Upper lobe of left lung (tissue), 4 donors: ENCODE measurements at regions not wholly inside any gene's neighbourhood (a gene's known extent, or its start where the extent isn't known, plus 50 kb on each side); places are given as distances from the start of the nearest gene placed in this dataset.

Experiments used
- EP300 ChIP-seq, 4 donors: sonication (generic); formaldehyde crosslinking; IDR thresholded peaks; one replicate each; pipeline ENCODE4 v1.5.1; 2017; ENCODE audit warnings: antibody characterized with exemption in 4 of 4, control low read depth in 2 of 4
- POLR2A ChIP-seq, 4 donors: fragments of 450-650 bp; IDR thresholded peaks; one replicate each; pipeline ENCODE4 v1.5.1; 2016 to 2017; ENCODE audit warnings: antibody characterized with exemption in 4 of 4, mild to moderate bottlenecking in 2 of 4
- POLR2AphosphoS5 ChIP-seq, 2 donors: sonication (generic); formaldehyde crosslinking; IDR thresholded peaks; one replicate each; pipeline ENCODE4 v1.5.1; 2017; ENCODE audit warnings: antibody characterized with exemption in 2 of 2
- TF ChIP-seq, protein P1 (sequence below), 6 experiments: fragments of 450-650 bp in 4 of 6; fragments of 200-600 bp in 2 of 6; sonication (generic) in 2 of 6; IDR thresholded peaks; one replicate each; pipeline ENCODE4 v1.5.1; 2016 to 2019; ENCODE audit warnings: antibody characterized with exemption in 6 of 6

DNA sequence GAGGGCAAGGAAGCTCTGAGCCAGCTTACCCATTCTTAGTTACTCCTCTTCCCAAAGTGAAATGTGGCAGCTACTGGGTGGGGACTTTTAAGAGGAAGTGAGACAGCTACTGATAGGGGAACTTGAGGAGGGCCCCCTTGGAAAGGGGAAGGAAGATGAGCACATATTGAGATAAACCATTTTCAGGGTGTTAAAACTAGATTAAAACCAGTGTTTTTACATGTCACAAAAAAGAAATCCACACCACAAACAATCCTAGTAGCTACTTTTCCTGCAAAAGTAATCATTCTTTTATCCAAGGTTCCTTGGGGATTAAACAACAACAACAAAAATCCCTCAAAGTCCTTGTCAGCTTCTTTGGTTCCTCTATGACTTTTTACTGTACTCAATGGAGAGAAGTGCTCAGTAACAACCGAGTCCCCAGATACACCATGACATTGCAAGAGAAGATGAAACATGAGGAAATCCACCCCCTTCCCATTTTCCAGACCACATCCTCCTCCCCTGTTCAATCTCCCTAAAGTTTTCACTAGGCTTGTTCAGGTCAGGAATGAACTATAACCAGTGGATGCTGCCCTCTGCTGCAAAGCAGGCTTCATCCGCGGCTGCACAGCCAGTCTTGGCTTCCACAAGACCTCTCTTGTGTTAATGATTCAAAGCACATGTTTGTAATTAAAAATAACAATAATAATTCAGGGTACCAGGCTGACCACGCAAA is 113.5 kb upstream of the TMEM164 start:
- TF ChIP-seq EP300 (IDR thresholded peaks at IDR 0.05) (no peak), POLR2AphosphoS5 (IDR thresholded peaks at IDR 0.05) (no peak), POLR2A (IDR thresholded peaks at IDR 0.05) (no peak)
- TF ChIP-seq, protein P1, sequence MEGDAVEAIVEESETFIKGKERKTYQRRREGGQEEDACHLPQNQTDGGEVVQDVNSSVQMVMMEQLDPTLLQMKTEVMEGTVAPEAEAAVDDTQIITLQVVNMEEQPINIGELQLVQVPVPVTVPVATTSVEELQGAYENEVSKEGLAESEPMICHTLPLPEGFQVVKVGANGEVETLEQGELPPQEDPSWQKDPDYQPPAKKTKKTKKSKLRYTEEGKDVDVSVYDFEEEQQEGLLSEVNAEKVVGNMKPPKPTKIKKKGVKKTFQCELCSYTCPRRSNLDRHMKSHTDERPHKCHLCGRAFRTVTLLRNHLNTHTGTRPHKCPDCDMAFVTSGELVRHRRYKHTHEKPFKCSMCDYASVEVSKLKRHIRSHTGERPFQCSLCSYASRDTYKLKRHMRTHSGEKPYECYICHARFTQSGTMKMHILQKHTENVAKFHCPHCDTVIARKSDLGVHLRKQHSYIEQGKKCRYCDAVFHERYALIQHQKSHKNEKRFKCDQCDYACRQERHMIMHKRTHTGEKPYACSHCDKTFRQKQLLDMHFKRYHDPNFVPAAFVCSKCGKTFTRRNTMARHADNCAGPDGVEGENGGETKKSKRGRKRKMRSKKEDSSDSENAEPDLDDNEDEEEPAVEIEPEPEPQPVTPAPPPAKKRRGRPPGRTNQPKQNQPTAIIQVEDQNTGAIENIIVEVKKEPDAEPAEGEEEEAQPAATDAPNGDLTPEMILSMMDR (IDR thresholded peaks at IDR 0.05): peak in 1 of 6 experiments; percentile 14
